GM12878 (cell line): ENCODE measurements at regions not wholly inside any gene's neighbourhood (a gene's known extent, or its start where the extent isn't known, plus 50 kb on each side); places are given as distances from the start of the nearest gene placed in this dataset.

Experiments used
- ATAC-seq: fragments of 200-7000 bp; cut with Tn5 transposase; 3 replicates; pipeline ENCODE4 v1.9.1; 2020; ENCODE audit warnings: mild to moderate bottlenecking, moderate library complexity
- BruUV-seq: library from RNA; stranded (reverse); fragments of 400-500 nt; replicated peaks from 2 replicates; lab custom pipeline; 2021; lab: Mats Ljungman, UMichigan
- CTCF ChIA-PET: fragments of 300-600 bp; sonication (Branson Sonifier 250); formaldehyde crosslinking; extraction: SDS; loops from one replicate; lab custom pipeline; 2021; ENCODE audit warnings: inconsistent platforms; lab: Yijun Ruan, JAX
- POLR2A ChIA-PET: fragments of 350-600 bp; formaldehyde crosslinking; extraction: SDS; loops from one replicate; lab custom pipeline; 2021; ENCODE audit warnings: inconsistent platforms; lab: Charles Lee
- RAD21 ChIA-PET: fragments of 300-600 bp; sonication (Branson Sonifier 250); formaldehyde crosslinking; loops from one replicate; lab custom pipeline; 2023; ENCODE audit warnings: antibody characterized with exemption; ENCODE audit not compliant: unreplicated experiment; lab: Charles Lee
- SMC1A ChIA-PET: fragments of 300-600 bp; sonication (Branson Sonifier 250); formaldehyde crosslinking; loops from one replicate; lab custom pipeline; 2023; ENCODE audit not compliant: unreplicated experiment, uncharacterized antibody; lab: Charles Lee
- DNase-seq: peaks from one replicate; pipeline ENCODE4 v3.0.0-alpha.2; 2011; ENCODE audit warnings: low read depth, low spot score
- FAIRE-seq: peaks from 3 replicates; lab custom pipeline; 2011; peaks lifted over from hg19 to GRCh38; lab: Jason Lieb, UNC
- H2AFZ ChIP-seq: 2 replicates; pipeline ENCODE4 v1.6.0; 2011; ENCODE audit warnings: low read depth, low read length, control low read depth; ENCODE audit not compliant: control insufficient read depth
- H3K27ac ChIP-seq: 2 replicates; pipeline ENCODE4 v1.5.1; 2011; ENCODE audit warnings: control low read depth; ENCODE audit not compliant: control insufficient read depth, insufficient read depth
- H3K27me3 ChIP-seq, 2 experiments: replicated peaks in 1 of 2; 2 replicates each; pipeline versions ENCODE4 v1.6.0 to v1.6.1; 2011; ENCODE audit warnings: low read length in 1 of 2; ENCODE audit not compliant: control insufficient read depth in 2 of 2, insufficient read depth in 2 of 2
- H3K36me3 ChIP-seq, 2 experiments: 2 replicates each; pipeline ENCODE4 v1.5.1; 2011; ENCODE audit warnings: low read length in 1 of 2; ENCODE audit not compliant: control insufficient read depth in 2 of 2, insufficient read depth in 2 of 2
- H3K4me1 ChIP-seq: 2 replicates; pipeline ENCODE4 v1.6.1; 2011; ENCODE audit warnings: mild to moderate bottlenecking, low read length, moderate library complexity, mixed read lengths; ENCODE audit not compliant: control insufficient read depth, insufficient read depth
- H3K4me2 ChIP-seq: 2 replicates; pipeline ENCODE4 v1.6.0; 2011; ENCODE audit warnings: control low read depth; ENCODE audit not compliant: control insufficient read depth, insufficient read depth
- H3K4me3 ChIP-seq: fragments of 200-600 bp; sonication (generic); 2 replicates; pipeline ENCODE4 v1.5.1; 2016
- H3K79me2 ChIP-seq: 2 replicates; pipeline ENCODE4 v1.6.0; 2011; ENCODE audit warnings: low read length; ENCODE audit not compliant: control insufficient read depth, insufficient read depth
- H3K9ac ChIP-seq: 2 replicates; pipeline ENCODE4 v1.8.0; 2011; ENCODE audit warnings: low read length, control low read depth, mixed read lengths; ENCODE audit not compliant: control insufficient read depth, insufficient read depth
- H3K9me3 ChIP-seq: replicated peaks from 3 replicates; pipeline ENCODE4 v1.5.1; 2011; ENCODE audit warnings: mild to moderate bottlenecking, low read length; ENCODE audit not compliant: control insufficient read depth, insufficient read depth
- H4K20me1 ChIP-seq: 2 replicates; pipeline ENCODE4 v1.6.0; 2011; ENCODE audit not compliant: control insufficient read depth, insufficient read depth
- CREM ChIP-seq: IDR thresholded peaks from 2 replicates; pipeline ENCODE4 v1.6.1; 2014; ENCODE audit warnings: antibody characterized with exemption, low read depth
- EED ChIP-seq: sonication (generic); IDR thresholded peaks from 2 replicates; pipeline ENCODE4 v1.6.1; 2016; ENCODE audit warnings: antibody characterized with exemption, low read depth
- IKZF2 ChIP-seq, 2 experiments: fragments of 450-650 bp; IDR thresholded peaks; 2 replicates each; pipeline ENCODE4 v1.6.1; 2017; ENCODE audit warnings: mild to moderate bottlenecking in 2 of 2, moderate library complexity in 2 of 2
- KAT2A ChIP-seq: conservative IDR thresholded peaks from 2 replicates; pipeline ENCODE4 v1.6.1; 2011; ENCODE audit warnings: low read depth, low read length; ENCODE audit not compliant: control insufficient read depth
- MXI1 ChIP-seq: fragments of 150-350 bp; IDR thresholded peaks from 2 replicates; pipeline ENCODE4 v1.6.1; 2011; ENCODE audit warnings: low read depth, mild to moderate bottlenecking, inconsistent platforms, low read length, improper control_type of control experiment
- NR2F1 ChIP-seq: fragments of 450-650 bp; conservative IDR thresholded peaks from 2 replicates; pipeline ENCODE4 v1.6.1; 2017; ENCODE audit warnings: mild to moderate bottlenecking
- PAX5 ChIP-seq: IDR thresholded peaks from 2 replicates; pipeline ENCODE4 v1.6.1; 2011; ENCODE audit warnings: low read depth, low read length, borderline replicate concordance
- RAD51 ChIP-seq: fragments of 450-650 bp; IDR thresholded peaks from 2 replicates; pipeline ENCODE4 v1.6.1; 2016; ENCODE audit warnings: moderate library complexity, mild to moderate bottlenecking, inconsistent platforms
- SPI1 ChIP-seq: IDR thresholded peaks from 2 replicates; pipeline ENCODE4 v1.6.1; 2011; ENCODE audit warnings: low read depth, mild to moderate bottlenecking, low read length, moderate library complexity, borderline replicate concordance; ENCODE audit not compliant: insufficient read depth
- TCF3 ChIP-seq: IDR thresholded peaks from 2 replicates; pipeline ENCODE4 v1.6.1; 2012; ENCODE audit warnings: low read depth, mild to moderate bottlenecking, low read length, borderline replicate concordance; ENCODE audit not compliant: insufficient read depth
- YY1 ChIP-seq: IDR thresholded peaks from 2 replicates; pipeline ENCODE4 v1.6.1; 2011; ENCODE audit warnings: low read depth, mild to moderate bottlenecking, low read length
- ZSCAN29 ChIP-seq: fragments of 450-650 bp; IDR thresholded peaks from 2 replicates; pipeline ENCODE4 v1.6.1; 2017; ENCODE audit warnings: mild to moderate bottlenecking, moderate library complexity
- ZZZ3 ChIP-seq: IDR thresholded peaks from 2 replicates; pipeline ENCODE4 v1.6.1; 2011; ENCODE audit warnings: low read depth; ENCODE audit not compliant: control insufficient read depth, insufficient read length
- WGBS: methylation state at CpG from one replicate; pipeline ENCODE4 v1.1.6; 2016; ENCODE audit warnings: low lambda C conversion rate; ENCODE audit not compliant: insufficient replicate concordance, insufficient coverage; ENCODE audit errors: missing lambda C conversion rate; 5-methylcytosine and 5-hydroxymethylcytosine counted together
- in situ Hi-C: fragments of 300-500 bp; cut with MboI; formaldehyde crosslinking; loops from 9 replicates; pipeline ENCODE4 v1.14.3; 2018; ENCODE audit warnings: mixed read lengths
- intact Hi-C: fragments of 100-400 bp; cut with micrococcal nuclease; formaldehyde crosslinking; loops from one replicate; pipeline ENCODE4 v1.14.2; 2022; ENCODE audit not compliant: unreplicated experiment
- TF ChIP-seq, protein P1 (sequence below): IDR thresholded peaks from 2 replicates; pipeline ENCODE4 v1.6.1; 2011; ENCODE audit warnings: borderline replicate concordance, low read depth, mild to moderate bottlenecking, moderate library complexity, mixed read lengths, low read length; ENCODE audit not compliant: insufficient read depth; ENCODE audit errors: extremely low read length
- TF ChIP-seq, protein P2 (sequence below): fragments of 450-650 bp; conservative IDR thresholded peaks from 2 replicates; pipeline ENCODE4 v1.6.1; 2017; ENCODE audit warnings: mild to moderate bottlenecking, moderate library complexity
- TF ChIP-seq, protein P3 (sequence below): IDR thresholded peaks from 2 replicates; pipeline ENCODE4 v1.6.1; 2011; ENCODE audit warnings: borderline replicate concordance, low read depth, mild to moderate bottlenecking, moderate library complexity, low read length; ENCODE audit not compliant: insufficient read depth, poor library complexity, severe bottlenecking
- TF ChIP-seq, protein P4 (sequence below): fragments of 450-650 bp; IDR thresholded peaks from 2 replicates; pipeline ENCODE4 v1.6.1; 2018; ENCODE audit warnings: borderline replicate concordance, mild to moderate bottlenecking; ENCODE audit not compliant: partially characterized antibody

DNA sequence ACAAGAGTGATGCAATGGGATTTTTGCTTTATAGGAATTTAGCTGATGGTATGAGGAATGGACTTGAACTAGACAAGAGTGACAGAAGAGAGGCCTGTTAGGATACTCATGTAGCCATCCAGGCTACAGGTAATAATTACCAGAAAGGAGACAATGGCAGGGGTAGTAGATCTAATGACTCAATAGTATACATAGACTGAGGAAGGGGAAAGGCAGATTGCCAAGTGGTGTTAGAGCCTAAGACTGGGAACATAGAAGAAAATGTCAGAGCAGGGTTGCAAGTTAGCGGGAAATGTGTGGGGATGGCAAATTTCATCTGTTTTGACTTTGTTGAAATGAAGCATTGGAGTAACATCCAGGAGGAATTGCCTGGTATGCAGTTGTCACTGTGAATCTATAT lies 295.6 kb downstream of the UTRN start:
- 100% methylated on average over 1 of the region's 1 CpG for WGBS
- ATAC-seq (no peak), FAIRE-seq (no peak), DNase-seq (no peak)
- H3K79me2 ChIP-seq, result no peaks in the 10 kb centered on the region
- BruUV-seq, result no TSS peak
- H3K9me3 ChIP-seq, result no peaks in the 10 kb centered on the region
- no peak overlapping the region for H3K9ac ChIP-seq
- H2AFZ ChIP-seq, result no peak overlapping the region
- H3K4me3 ChIP-seq, result no peak overlapping the region
- intact Hi-C loops (loop anchor here (10.0 kb wide), 2 partner anchors 144 to 1124 kb away; no protein-coding TSS in a partner anchor), in situ Hi-C loops (loop anchor here (10.0 kb wide), 2 partner anchors 454 to 1054 kb away; no protein-coding TSS in a partner anchor)
- no peaks in the 10 kb centered on the region for H3K27me3 ChIP-seq
- ChIA-PET SMC1A (interaction anchor here (0.8 to 1.1 kb wide), 4 partner anchors 12 to 68 kb away, joined by 3 read pairs; no protein-coding TSS in a partner anchor), CTCF (interaction anchor here (1.0 to 1.7 kb wide), 6 partner anchors 12 to 294 kb away, joined by 3 to 8 read pairs (median 4); no protein-coding TSS in a partner anchor), RAD21 (interaction anchor here (1.7 kb wide), 1 partner anchor 198 kb away, joined by 6 read pairs; no protein-coding TSS in a partner anchor), POLR2A (no interaction called here)
- H3K27ac ChIP-seq, result no peak overlapping the region
- peaks cover 12% of the 10 kb centered on the region; the same call in 1 of the 2 replicates for H3K4me1 ChIP-seq
- peaks cover 7% of the 10 kb centered on the region; the same call in 1 of the 2 replicates for H4K20me1 ChIP-seq
- H3K36me3 ChIP-seq, result peaks cover 0 to 6% of the 10 kb centered on the region in 2 experiments; a peak in 3 of 4 replicates
- no peak overlapping the region for H3K4me2 ChIP-seq
- TF ChIP-seq MXI1, result no peak
- TF ChIP-seq ZZZ3, result no peak
- no peak for TF ChIP-seq TCF3
- TF ChIP-seq, protein P1, sequence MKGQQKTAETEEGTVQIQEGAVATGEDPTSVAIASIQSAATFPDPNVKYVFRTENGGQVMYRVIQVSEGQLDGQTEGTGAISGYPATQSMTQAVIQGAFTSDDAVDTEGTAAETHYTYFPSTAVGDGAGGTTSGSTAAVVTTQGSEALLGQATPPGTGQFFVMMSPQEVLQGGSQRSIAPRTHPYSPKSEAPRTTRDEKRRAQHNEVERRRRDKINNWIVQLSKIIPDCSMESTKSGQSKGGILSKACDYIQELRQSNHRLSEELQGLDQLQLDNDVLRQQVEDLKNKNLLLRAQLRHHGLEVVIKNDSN, result no peak
- TF ChIP-seq YY1, result no peak
- TF ChIP-seq ZSCAN29, result no peak
- TF ChIP-seq, protein P2, sequence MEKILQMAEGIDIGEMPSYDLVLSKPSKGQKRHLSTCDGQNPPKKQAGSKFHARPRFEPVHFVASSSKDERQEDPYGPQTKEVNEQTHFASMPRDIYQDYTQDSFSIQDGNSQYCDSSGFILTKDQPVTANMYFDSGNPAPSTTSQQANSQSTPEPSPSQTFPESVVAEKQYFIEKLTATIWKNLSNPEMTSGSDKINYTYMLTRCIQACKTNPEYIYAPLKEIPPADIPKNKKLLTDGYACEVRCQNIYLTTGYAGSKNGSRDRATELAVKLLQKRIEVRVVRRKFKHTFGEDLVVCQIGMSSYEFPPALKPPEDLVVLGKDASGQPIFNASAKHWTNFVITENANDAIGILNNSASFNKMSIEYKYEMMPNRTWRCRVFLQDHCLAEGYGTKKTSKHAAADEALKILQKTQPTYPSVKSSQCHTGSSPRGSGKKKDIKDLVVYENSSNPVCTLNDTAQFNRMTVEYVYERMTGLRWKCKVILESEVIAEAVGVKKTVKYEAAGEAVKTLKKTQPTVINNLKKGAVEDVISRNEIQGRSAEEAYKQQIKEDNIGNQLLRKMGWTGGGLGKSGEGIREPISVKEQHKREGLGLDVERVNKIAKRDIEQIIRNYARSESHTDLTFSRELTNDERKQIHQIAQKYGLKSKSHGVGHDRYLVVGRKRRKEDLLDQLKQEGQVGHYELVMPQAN, result no peak
- no peak for TF ChIP-seq RAD51
- TF ChIP-seq EED, result no peak
- TF ChIP-seq, protein P3, sequence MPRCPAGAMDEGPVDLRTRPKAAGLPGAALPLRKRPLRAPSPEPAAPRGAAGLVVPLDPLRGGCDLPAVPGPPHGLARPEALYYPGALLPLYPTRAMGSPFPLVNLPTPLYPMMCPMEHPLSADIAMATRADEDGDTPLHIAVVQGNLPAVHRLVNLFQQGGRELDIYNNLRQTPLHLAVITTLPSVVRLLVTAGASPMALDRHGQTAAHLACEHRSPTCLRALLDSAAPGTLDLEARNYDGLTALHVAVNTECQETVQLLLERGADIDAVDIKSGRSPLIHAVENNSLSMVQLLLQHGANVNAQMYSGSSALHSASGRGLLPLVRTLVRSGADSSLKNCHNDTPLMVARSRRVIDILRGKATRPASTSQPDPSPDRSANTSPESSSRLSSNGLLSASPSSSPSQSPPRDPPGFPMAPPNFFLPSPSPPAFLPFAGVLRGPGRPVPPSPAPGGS, result no peak
- TF ChIP-seq KAT2A, result no peak
- TF ChIP-seq IKZF2 (IDR thresholded peaks at IDR 0.05), result no peak
- no peak for TF ChIP-seq CREM
- TF ChIP-seq SPI1, result no peak
- TF ChIP-seq, protein P4, sequence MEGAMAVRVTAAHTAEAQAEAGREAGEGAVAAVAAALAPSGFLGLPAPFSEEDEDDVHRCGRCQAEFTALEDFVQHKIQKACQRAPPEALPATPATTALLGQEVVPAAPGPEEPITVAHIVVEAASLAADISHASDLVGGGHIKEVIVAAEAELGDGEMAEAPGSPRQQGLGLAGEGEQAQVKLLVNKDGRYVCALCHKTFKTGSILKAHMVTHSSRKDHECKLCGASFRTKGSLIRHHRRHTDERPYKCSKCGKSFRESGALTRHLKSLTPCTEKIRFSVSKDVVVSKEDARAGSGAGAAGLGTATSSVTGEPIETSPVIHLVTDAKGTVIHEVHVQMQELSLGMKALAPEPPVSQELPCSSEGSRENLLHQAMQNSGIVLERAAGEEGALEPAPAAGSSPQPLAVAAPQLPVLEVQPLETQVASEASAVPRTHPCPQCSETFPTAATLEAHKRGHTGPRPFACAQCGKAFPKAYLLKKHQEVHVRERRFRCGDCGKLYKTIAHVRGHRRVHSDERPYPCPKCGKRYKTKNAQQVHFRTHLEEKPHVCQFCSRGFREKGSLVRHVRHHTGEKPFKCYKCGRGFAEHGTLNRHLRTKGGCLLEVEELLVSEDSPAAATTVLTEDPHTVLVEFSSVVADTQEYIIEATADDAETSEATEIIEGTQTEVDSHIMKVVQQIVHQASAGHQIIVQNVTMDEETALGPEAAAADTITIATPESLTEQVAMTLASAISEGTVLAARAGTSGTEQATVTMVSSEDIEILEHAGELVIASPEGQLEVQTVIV, result no peak
- no peak for TF ChIP-seq PAX5
- TF ChIP-seq NR2F1, result no peak
